ENCODE measurements at regions not wholly inside any gene's neighbourhood (a gene's known extent, or its start where the extent isn't known, plus 50 kb on each side); places are given as distances from the start of the nearest gene placed in this dataset.

DNA sequence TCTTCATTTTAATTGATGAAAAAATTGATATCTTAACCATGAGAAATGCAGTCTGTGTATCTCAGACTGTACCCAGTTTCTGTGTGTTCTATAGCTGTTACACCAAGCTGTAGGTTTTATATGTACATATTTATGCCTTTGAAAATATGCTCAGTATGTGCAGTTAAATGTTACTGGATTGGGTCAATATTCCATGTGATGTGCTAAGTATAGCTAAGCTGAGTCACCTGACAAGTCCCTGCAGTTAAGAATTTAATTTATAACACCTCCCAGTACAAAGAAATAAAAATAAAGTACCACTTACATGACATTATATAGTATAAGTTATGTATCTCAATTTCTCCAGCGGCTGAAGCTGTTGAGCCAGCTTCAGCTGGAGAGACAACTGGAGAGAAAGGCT, 984.0 kb downstream of the GALC start:
- no peak for TF ChIP-seq CTCF (IDR thresholded peaks at IDR 0.05; ENCODE audit: insufficient read depth, low read length)
- no peak overlapping the region for H3K4me3 ChIP-seq (ENCODE audit: low read depth, low read length)
- no peak for DNase-seq (ENCODE audit: low read depth)

- DNase-seq (ENCODE audit: low read depth), result peak; percentile 81
- H3K4me3 ChIP-seq (ENCODE audit: low read depth, low read length), result no peak overlapping the region
- TF ChIP-seq CTCF (IDR thresholded peaks at IDR 0.05; ENCODE audit: insufficient read depth, low read length), result no peak
These were observed 987.7 kb downstream of the GALC start for GRCh38 chr14:87005280-87005679.

- peak; percentile 16 for TF ChIP-seq CTCF (IDR thresholded peaks at IDR 0.05; ENCODE audit: insufficient read depth, low read length)
- no peak overlapping the region for H3K4me3 ChIP-seq (ENCODE audit: low read depth, low read length)
- peak; percentile 24 for DNase-seq (ENCODE audit: low read depth)
These were observed 990.2 kb downstream of the GALC start for GRCh38 chr14:87002776-87003175.

GRCh38 chr14:87001333-87001732, 991.6 kb downstream of the GALC start:
- no peak for DNase-seq (ENCODE audit: low read depth)
- no peak for TF ChIP-seq CTCF (IDR thresholded peaks at IDR 0.05; ENCODE audit: insufficient read depth, low read length)
- no peak overlapping the region for H3K4me3 ChIP-seq (ENCODE audit: low read depth, low read length)

- DNase-seq (ENCODE audit: low read depth), result no peak
- TF ChIP-seq CTCF (IDR thresholded peaks at IDR 0.05; ENCODE audit: insufficient read depth, low read length), result no peak
- H3K4me3 ChIP-seq (ENCODE audit: low read depth, low read length), result no peak overlapping the region
These were observed 992.9 kb downstream of the GALC start for GRCh38 chr14:87000081-87000480.

GRCh38 chr14:86999036-86999435, 993.9 kb downstream of the GALC start:
- DNase-seq (ENCODE audit: low read depth), result peak; percentile 53

More at GRCh38 chr14:86999036-86999435, 993.9 kb downstream of the GALC start:
- no peak overlapping the region for H3K4me3 ChIP-seq (ENCODE audit: low read depth, low read length)
- no peak for TF ChIP-seq CTCF (IDR thresholded peaks at IDR 0.05; ENCODE audit: insufficient read depth, low read length)
